ENCODE measurements at regions not wholly inside any gene's neighbourhood (a gene's known extent, or its start where the extent isn't known, plus 50 kb on each side); places are given as distances from the start of the nearest gene placed in this dataset.

DNA sequence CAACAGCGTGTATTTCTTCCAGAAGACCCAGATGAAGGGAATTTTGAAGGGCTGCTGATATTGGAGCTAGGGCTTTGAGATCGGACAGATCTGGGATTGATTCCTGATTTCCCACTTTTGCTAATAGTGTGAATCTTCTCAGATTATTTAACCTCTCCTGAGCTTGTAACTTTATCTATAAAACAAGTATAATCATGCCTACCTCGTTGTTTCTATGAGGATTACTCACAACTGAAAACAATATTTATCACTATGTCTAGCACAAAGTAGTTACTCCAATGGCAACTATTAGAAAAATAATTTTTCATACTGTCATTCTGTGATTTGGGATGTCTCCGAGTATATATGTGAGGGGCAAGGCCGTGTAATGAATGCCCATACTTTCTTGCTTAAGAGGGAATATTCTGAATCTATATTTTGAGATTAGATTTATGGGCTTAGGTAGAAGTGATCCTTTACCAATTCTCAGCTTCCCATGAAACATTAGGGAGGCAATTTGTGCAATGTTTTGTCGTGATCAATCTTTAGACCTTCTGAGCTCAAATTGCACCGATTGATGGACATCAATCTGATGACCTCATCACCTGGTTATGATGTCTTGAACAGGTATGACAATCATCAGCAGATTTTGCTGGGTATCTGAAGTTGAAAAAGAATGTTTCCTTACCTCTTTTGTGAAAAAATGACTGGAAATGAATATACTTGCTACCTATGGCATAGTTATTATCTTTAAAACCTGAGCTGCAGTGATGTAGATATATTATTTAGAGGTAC lies 339.9 kb downstream of the KCNS3 start:
- Histone ChIP-seq H3K4me1 (ENCODE audit: control insufficient read depth in 2 of 2, insufficient read depth in 2 of 2, low read length in 2 of 2) (no peaks in the 10 kb centered on the region), H3K36me3 (replicated peaks in 1 of 2; ENCODE audit: control extremely low read depth in 1 of 2, control insufficient read depth in 1 of 2, extremely low read depth in 1 of 2, insufficient read depth in 2 of 2, low read length in 1 of 2) (no peaks in the 10 kb centered on the region), H3K27me3 (replicated peaks in 1 of 4; ENCODE audit: control extremely low read depth in 1 of 4, control insufficient read depth in 3 of 4, insufficient read depth in 4 of 4, low read length in 3 of 4) (no peaks in the 10 kb centered on the region), H3K9ac (ENCODE audit: low read length) (no peak overlapping the region), H3K4me3 (ENCODE audit: control extremely low read depth in 1 of 5, extremely low read depth in 1 of 5, insufficient read depth in 1 of 5, low read depth in 2 of 5, low read length in 4 of 5) (no peak overlapping the region), H3K4me2 (replicated peaks; ENCODE audit: low read depth, low read length, poor library complexity, severe bottlenecking) (no peak overlapping the region), H2AFZ (ENCODE audit: insufficient read depth, low read depth, low read length, poor library complexity, severe bottlenecking) (no peak overlapping the region), H3K9me3 (ENCODE audit: control extremely low read depth in 1 of 3, control insufficient read depth in 2 of 3, insufficient read depth in 1 of 3, low read length in 2 of 3) (no peaks in the 10 kb centered on the region), H3K27ac (ENCODE audit: low read length in 2 of 2) (no peak overlapping the region), H4K20me1 (ENCODE audit: control insufficient read depth, insufficient read depth, low read length, poor library complexity, severe bottlenecking) (no peaks in the 10 kb centered on the region), H3K79me2 (ENCODE audit: control insufficient read depth, insufficient read depth, low read length) (no peaks in the 10 kb centered on the region)
- no peak overlapping the region for H3K4me3 Mint-ChIP-seq
- H3K4me1 Mint-ChIP-seq: no peaks in the 10 kb centered on the region
- no peaks in the 10 kb centered on the region for H3K9me3 Mint-ChIP-seq (ENCODE audit: insufficient read depth)
- 100% methylated on average over 2 of the region's 7 CpGs for WGBS (ENCODE audit: insufficient coverage)
- no peak overlapping the region for H3K27ac Mint-ChIP-seq
- peaks cover 7% of the 10 kb centered on the region for H3K27me3 Mint-ChIP-seq
- intact Hi-C loops (cut with micrococcal nuclease): no loop called here
- DNase-seq (no peak), ATAC-seq (ENCODE audit: low read depth) (no peak)
- ChIA-PET POLR2A (no interaction called here), CTCF (no interaction called here)
- no peak for TF ChIP-seq EZH2 (IDR thresholded peaks at IDR 0.05; ENCODE audit: borderline replicate concordance, insufficient read depth, low read depth, low read length, poor library complexity, severe bottlenecking)
- TF ChIP-seq, protein P1, sequence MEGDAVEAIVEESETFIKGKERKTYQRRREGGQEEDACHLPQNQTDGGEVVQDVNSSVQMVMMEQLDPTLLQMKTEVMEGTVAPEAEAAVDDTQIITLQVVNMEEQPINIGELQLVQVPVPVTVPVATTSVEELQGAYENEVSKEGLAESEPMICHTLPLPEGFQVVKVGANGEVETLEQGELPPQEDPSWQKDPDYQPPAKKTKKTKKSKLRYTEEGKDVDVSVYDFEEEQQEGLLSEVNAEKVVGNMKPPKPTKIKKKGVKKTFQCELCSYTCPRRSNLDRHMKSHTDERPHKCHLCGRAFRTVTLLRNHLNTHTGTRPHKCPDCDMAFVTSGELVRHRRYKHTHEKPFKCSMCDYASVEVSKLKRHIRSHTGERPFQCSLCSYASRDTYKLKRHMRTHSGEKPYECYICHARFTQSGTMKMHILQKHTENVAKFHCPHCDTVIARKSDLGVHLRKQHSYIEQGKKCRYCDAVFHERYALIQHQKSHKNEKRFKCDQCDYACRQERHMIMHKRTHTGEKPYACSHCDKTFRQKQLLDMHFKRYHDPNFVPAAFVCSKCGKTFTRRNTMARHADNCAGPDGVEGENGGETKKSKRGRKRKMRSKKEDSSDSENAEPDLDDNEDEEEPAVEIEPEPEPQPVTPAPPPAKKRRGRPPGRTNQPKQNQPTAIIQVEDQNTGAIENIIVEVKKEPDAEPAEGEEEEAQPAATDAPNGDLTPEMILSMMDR (IDR thresholded peaks at IDR 0.05): no peak

DNA sequence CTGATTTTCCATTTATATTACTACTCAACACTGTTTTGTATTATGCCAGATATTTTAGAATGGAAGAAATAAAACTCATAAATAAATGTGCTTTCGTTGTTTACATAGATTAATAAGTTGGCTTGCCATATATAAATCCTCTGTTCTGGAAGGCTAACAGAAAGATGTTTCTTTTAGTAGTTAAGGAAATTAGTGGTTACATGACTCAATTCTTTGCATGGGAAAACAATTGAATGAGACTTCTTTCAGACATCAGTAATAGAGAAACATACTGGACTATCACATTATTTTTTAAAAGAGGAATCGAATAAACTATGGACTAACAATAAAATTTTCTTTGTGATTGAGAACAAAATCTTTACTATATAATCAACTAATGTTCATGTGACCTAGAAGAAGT lies 336.5 kb downstream of the KCNS3 start:
- ATAC-seq (ENCODE audit: low read depth): no peak
- H3K27ac ChIP-seq (ENCODE audit: low read length in 2 of 2): no peak overlapping the region
- Mint-ChIP-seq H3K4me1 (no peaks in the 10 kb centered on the region), H3K27ac (no peak overlapping the region), H3K9me3 (ENCODE audit: insufficient read depth) (no peaks in the 10 kb centered on the region), H3K4me3 (no peak overlapping the region), H3K27me3 (peaks cover 14% of the 10 kb centered on the region)
- no CpG with 5 or more reads among the region's 2 CpGs for WGBS (ENCODE audit: insufficient coverage)
- no peaks in the 10 kb centered on the region for H4K20me1 ChIP-seq (ENCODE audit: control insufficient read depth, insufficient read depth, low read length, poor library complexity, severe bottlenecking)
- no peaks in the 10 kb centered on the region for H3K36me3 ChIP-seq (replicated peaks in 1 of 2; ENCODE audit: control extremely low read depth in 1 of 2, control insufficient read depth in 1 of 2, extremely low read depth in 1 of 2, insufficient read depth in 2 of 2, low read length in 1 of 2)
- intact Hi-C loops (cut with micrococcal nuclease): no loop called here
- no peak overlapping the region for H2AFZ ChIP-seq (ENCODE audit: insufficient read depth, low read depth, low read length, poor library complexity, severe bottlenecking)
- TF ChIP-seq EZH2 (IDR thresholded peaks at IDR 0.05; ENCODE audit: borderline replicate concordance, insufficient read depth, low read depth, low read length, poor library complexity, severe bottlenecking): no peak
- TF ChIP-seq, protein P1 (IDR thresholded peaks at IDR 0.05): no peak
- no peak overlapping the region for H3K4me3 ChIP-seq (ENCODE audit: control extremely low read depth in 1 of 5, extremely low read depth in 1 of 5, insufficient read depth in 1 of 5, low read depth in 2 of 5, low read length in 4 of 5)
- no peak for DNase-seq
- ChIA-PET CTCF (no interaction called here), POLR2A (no interaction called here)
- H3K27me3 ChIP-seq (replicated peaks in 1 of 4; ENCODE audit: control extremely low read depth in 1 of 4, control insufficient read depth in 3 of 4, insufficient read depth in 4 of 4, low read length in 3 of 4): no peaks in the 10 kb centered on the region
- H3K9me3 ChIP-seq (ENCODE audit: control extremely low read depth in 1 of 3, control insufficient read depth in 2 of 3, insufficient read depth in 1 of 3, low read length in 2 of 3): no peaks in the 10 kb centered on the region
- no peak overlapping the region for H3K4me2 ChIP-seq (replicated peaks; ENCODE audit: low read depth, low read length, poor library complexity, severe bottlenecking)
- no peaks in the 10 kb centered on the region for H3K79me2 ChIP-seq (ENCODE audit: control insufficient read depth, insufficient read depth, low read length)
- no peaks in the 10 kb centered on the region for H3K4me1 ChIP-seq (ENCODE audit: control insufficient read depth in 2 of 2, insufficient read depth in 2 of 2, low read length in 2 of 2)
- no peak overlapping the region for H3K9ac ChIP-seq (ENCODE audit: low read length)

Measured in B cell (primary cell).